ENCODE measurements at regions not wholly inside any gene's neighbourhood (a gene's known extent, or its start where the extent isn't known, plus 50 kb on each side); places are given as distances from the start of the nearest gene placed in this dataset.

GRCh38 chr3:63116922-63117321 lies 161.2 kb upstream of the SYNPR start:
- TF ChIP-seq, protein P1, sequence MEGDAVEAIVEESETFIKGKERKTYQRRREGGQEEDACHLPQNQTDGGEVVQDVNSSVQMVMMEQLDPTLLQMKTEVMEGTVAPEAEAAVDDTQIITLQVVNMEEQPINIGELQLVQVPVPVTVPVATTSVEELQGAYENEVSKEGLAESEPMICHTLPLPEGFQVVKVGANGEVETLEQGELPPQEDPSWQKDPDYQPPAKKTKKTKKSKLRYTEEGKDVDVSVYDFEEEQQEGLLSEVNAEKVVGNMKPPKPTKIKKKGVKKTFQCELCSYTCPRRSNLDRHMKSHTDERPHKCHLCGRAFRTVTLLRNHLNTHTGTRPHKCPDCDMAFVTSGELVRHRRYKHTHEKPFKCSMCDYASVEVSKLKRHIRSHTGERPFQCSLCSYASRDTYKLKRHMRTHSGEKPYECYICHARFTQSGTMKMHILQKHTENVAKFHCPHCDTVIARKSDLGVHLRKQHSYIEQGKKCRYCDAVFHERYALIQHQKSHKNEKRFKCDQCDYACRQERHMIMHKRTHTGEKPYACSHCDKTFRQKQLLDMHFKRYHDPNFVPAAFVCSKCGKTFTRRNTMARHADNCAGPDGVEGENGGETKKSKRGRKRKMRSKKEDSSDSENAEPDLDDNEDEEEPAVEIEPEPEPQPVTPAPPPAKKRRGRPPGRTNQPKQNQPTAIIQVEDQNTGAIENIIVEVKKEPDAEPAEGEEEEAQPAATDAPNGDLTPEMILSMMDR (IDR thresholded peaks at IDR 0.05; ENCODE audit: poor library complexity, severe bottlenecking) = no peak
- TF ChIP-seq TAF1 (IDR thresholded peaks at IDR 0.05; ENCODE audit: low read depth) = no peak
- TF ChIP-seq EZH2 (IDR thresholded peaks at IDR 0.05; ENCODE audit: borderline replicate concordance, insufficient read depth, low read length, poor library complexity, severe bottlenecking) = no peak

All from neural cell (in vitro differentiated cells).